SK-N-DZ (cell line): ENCODE measurements at regions not wholly inside any gene's neighbourhood (a gene's known extent, or its start where the extent isn't known, plus 50 kb on each side); places are given as distances from the start of the nearest gene placed in this dataset.

Experiments used
- DNase-seq: peaks from one replicate; pipeline ENCODE4 v3.0.0-alpha.2; 2015; ENCODE audit warnings: low spot score

GRCh38 chr14:38901791-38902190, 201.2 kb downstream of the SEC23A start:
- no peak for DNase-seq

- DNase-seq = no peak
These were observed 202.1 kb downstream of the SEC23A start for GRCh38 chr14:38900887-38901286.

GRCh38 chr14:38887696-38888095, 215.3 kb downstream of the SEC23A start:
- no peak for DNase-seq

DNA sequence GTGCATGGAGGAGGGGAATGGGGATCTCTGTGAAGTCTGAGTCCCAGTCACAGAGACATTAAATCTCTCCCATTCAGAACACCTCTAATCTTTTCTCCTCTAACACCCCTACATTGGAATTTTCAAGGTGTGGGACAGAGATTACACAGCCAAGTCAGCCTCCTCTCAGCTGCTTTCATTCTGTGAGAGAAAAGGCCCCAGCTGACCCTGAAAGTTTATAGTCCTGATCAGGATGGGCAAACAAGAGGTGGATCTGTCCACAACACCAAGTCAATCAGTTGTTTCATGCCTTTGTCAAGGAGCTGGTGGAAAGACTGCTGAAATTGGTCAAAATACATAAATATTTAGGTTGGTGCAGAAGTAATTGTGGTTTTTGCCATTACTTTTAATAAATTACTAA, 218.9 kb downstream of the SEC23A start:
- DNase-seq = no peak

DNA sequence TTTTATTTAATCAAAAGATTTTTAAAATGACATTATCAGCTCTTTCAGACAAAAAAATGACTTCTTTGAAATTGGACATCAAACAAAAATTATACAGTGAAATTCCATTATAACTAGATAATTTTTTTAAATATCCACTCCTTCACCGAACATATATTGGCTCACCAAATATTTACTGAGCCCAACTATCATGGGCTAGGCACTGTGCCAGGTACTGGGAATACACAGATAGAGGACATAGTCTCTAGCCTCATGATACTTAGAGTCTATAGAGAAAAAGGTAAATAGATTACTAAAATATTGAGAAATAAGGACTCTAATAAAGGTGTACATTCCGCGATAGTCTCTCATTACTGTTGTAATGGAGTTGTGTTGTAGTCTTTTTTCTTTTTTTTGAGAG, 219.9 kb downstream of the SEC23A start:
- no peak for DNase-seq

- DNase-seq = no peak
These were observed 220.5 kb downstream of the SEC23A start for GRCh38 chr14:38882533-38882932.

- DNase-seq = no peak
These were observed 222.2 kb downstream of the SEC23A start for GRCh38 chr14:38880643-38881524.

- no peak for DNase-seq
These were observed 225.2 kb downstream of the SEC23A start for GRCh38 chr14:38877744-38878388.

DNA sequence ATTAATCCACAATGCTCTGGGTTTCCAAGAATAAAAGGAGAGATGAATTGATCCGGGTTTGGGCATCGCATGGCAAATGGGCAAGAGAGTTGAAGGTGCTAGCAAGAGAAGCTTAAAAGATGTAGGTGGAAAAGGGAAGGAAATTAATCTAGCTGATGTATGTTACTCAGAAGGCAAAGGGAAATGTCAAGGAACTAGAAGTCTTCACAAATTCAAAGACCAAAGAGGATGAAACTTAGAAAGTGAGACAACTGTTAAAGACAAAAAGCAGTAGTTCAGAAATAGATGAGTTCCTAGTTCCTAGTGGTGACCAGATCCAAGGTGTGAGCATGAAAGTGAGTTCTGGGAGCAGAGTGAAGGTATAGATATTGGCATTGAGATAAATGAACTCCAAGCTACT, 228.3 kb downstream of the SEC23A start:
- DNase-seq = no peak

GRCh38 chr14:38873941-38874612, 229.0 kb downstream of the SEC23A start:
- no peak for DNase-seq

DNA sequence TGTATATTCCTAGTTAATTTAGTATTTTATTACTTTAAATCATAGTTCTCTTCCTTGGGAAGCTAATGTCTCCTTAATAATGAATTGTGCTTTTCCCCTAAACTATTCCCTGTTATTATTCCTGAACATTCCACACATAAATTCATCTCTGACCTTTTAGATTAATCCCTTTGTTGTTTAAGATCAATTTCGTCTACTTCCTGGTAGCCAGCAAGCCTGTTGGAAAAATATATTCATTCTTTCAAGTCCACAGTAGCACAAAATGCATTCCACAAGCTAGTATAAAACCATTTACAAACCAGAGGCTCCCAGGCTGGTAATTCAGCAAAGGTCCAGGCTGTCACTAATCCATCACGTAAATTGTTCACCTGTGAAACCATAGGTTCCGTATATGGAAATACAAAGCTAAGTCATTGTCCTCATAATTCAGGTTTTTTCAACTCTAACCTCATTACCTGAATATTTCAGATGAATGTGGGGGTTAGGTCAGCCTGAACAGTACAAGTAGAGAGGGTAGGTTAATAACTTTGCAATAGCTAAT, 232.7 kb downstream of the SEC23A start:
- DNase-seq = no peak

GRCh38 chr14:38868399-38869290, 234.4 kb downstream of the SEC23A start:
- DNase-seq = no peak

- DNase-seq = peak; percentile 71
These were observed 235.4 kb downstream of the SEC23A start for GRCh38 chr14:38867561-38868150.

- DNase-seq = no peak
These were observed 236.6 kb downstream of the SEC23A start for GRCh38 chr14:38866461-38866860.

DNA sequence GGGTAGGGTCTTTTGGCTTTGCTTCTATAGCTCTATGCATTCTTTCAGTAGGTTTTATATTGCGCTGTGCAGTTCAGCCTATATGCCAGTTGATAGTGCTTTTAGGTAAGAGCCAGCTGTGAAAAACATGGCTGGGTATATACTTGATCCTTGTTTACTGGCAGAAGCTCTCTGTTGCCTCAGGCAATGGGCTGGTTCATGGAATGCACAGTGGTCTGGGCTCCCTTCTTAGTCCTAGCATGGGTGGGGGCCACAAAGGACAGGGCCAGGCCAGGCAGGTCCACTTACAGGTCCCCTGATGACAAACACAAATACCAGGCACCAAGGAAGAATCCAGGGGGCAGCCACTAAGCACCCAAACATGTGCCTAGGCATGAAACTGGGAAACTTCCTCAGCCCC, 240.7 kb downstream of the SEC23A start:
- DNase-seq = no peak

- no peak for DNase-seq
These were observed 242.5 kb downstream of the SEC23A start for GRCh38 chr14:38860530-38860929.

- DNase-seq = no peak
These were observed 246.2 kb downstream of the SEC23A start for GRCh38 chr14:38856798-38857197.

GRCh38 chr14:38855513-38855912, 247.5 kb downstream of the SEC23A start:
- DNase-seq = no peak

DNA sequence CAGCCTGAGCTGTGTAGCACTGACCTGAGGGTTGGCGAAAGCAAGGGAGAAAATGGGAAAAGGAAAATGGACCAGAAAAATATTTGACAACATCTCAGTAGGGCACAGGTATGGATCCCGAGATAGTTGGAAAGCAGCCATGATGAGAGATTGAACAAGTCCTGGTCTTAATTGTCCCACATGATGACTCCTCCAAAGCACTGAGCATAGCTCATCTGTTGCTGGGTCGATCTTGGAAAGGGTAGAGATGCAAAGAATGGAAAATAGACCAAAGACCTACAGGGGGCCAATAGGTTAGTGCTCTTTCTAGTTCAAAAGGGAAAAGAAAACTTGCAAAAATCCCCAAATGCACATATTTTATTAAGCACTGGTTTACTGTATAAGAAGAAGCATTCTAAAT, 251.9 kb downstream of the SEC23A start:
- DNase-seq = no peak

- no peak for DNase-seq
These were observed 252.4 kb downstream of the SEC23A start for GRCh38 chr14:38850664-38851063.
